ENCODE measurements at regions not wholly inside any gene's neighbourhood (a gene's known extent, or its start where the extent isn't known, plus 50 kb on each side); places are given as distances from the start of the nearest gene placed in this dataset.

DNA sequence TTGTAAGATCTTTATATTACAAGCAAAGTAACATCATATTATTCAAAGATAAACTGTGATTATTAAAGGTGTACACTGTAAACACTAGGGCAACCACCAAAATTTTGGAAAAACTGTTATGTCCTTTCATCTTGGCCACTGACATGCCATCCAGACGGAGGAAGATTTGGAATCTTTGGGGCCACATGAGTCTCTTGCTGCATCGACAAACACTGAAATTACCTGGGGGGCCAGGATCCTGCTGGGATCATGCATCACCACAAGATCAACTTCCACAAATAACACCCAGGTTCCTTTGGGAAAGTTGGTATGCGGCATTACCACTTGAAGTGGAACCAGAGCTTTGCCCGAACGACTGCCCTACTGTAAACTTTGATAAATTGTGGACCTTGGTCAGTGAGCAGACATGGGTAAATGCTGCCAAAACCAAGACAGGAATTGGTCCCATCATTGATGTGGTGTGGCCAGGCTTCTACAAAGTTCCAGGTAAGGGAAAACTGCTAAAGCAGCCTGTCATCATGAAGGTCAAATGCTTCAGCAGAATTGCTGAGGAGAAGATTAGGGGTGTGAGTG, 110.6 kb upstream of the UXS1 start:
- no peak overlapping the region for H3K4me3 ChIP-seq (ENCODE audit: low read length)
- H3K9me3 Mint-ChIP-seq = no peaks in the 10 kb centered on the region
- intact Hi-C loops (cut with micrococcal nuclease) = no loop called here
- no peak overlapping the region for H3K27ac Mint-ChIP-seq
- H3K4me1 Mint-ChIP-seq = no peaks in the 10 kb centered on the region
- 87% methylated on average over 5 of the region's 5 CpGs for WGBS (ENCODE audit: insufficient coverage)
- no peak for DNase-seq
- no peaks in the 10 kb centered on the region for H3K4me1 ChIP-seq (ENCODE audit: control insufficient read depth, insufficient read depth, low read length)
- no peak for ATAC-seq
- no peaks in the 10 kb centered on the region for H3K36me3 ChIP-seq (ENCODE audit: control insufficient read depth, insufficient read depth, low read length)
- H3K27me3 Mint-ChIP-seq (ENCODE audit: low read depth in 2 of 2) = peaks cover 2 to 31% of the 10 kb centered on the region in 2 donors
- no peak overlapping the region for H3K4me3 Mint-ChIP-seq
- no peaks in the 10 kb centered on the region for H3K36me3 Mint-ChIP-seq
- no peak for TF ChIP-seq CTCF (IDR thresholded peaks at IDR 0.05)
- no peaks in the 10 kb centered on the region for H3K27me3 ChIP-seq (ENCODE audit: control insufficient read depth, insufficient read depth, low read length)
- H3K9me3 ChIP-seq (ENCODE audit: control insufficient read depth, insufficient read depth, low read length) = no peaks in the 10 kb centered on the region
- no peak overlapping the region for H3K27ac ChIP-seq (ENCODE audit: low read length)

- Mint-ChIP-seq H3K27ac (no peak overlapping the region), H3K36me3 (no peaks in the 10 kb centered on the region), H3K9me3 (no peaks in the 10 kb centered on the region), H3K27me3 (ENCODE audit: low read depth in 2 of 2) (peaks cover 3 to 15% of the 10 kb centered on the region in 2 donors), H3K4me1 (peaks cover 0 to 8% of the 10 kb centered on the region in 2 donors), H3K4me3 (no peak overlapping the region)
- no peak for DNase-seq
- no peak for TF ChIP-seq CTCF (IDR thresholded peaks at IDR 0.05)
- Histone ChIP-seq H3K9me3 (ENCODE audit: control insufficient read depth, insufficient read depth, low read length) (no peaks in the 10 kb centered on the region), H3K36me3 (ENCODE audit: control insufficient read depth, insufficient read depth, low read length) (no peaks in the 10 kb centered on the region), H3K4me1 (ENCODE audit: control insufficient read depth, insufficient read depth, low read length) (no peaks in the 10 kb centered on the region), H3K27ac (ENCODE audit: low read length) (no peak overlapping the region), H3K27me3 (ENCODE audit: control insufficient read depth, insufficient read depth, low read length) (no peaks in the 10 kb centered on the region), H3K4me3 (ENCODE audit: low read length) (no peak overlapping the region)
- 37% methylated on average over 2 of the region's 2 CpGs for WGBS (ENCODE audit: insufficient coverage)
- intact Hi-C loops (cut with micrococcal nuclease) = no loop called here
- ATAC-seq = no peak
Measured at GRCh38 chr2:106299696-106300095, 105.6 kb upstream of the UXS1 start.

DNA sequence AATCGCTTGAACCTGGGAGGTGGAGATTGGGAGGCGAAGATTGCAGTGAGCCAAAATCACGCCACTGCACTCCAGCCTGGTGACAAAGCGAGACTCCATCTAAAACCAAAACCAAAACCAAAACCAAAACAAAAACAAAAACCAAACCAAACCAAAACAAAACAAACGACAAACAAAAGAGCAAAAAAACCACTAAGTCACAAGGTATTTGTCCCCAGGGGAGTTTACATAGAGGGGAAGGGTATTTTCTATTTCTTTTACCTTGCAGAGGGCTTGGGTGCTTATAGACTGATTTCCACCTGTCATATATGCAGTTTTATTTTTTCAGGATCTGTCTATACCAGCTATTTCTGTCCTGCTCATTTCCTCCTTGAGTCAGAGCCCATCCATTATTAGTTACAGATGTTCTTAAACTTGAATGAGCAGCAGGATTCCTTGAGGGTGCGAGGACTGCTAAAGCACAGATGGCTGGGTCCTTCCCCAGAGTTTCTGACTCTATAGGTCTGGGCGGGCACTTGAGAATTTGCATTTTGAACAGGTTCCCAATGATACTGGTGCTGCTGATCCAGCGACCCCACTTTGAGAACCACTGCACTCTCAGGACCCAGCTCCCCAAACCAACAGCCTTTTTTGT, 102.2 kb upstream of the UXS1 start:
- ATAC-seq (peak in 1 of 3 donors; percentile 29), DNase-seq (no peak)
- intact Hi-C loops (cut with micrococcal nuclease) = no loop called here
- Histone ChIP-seq H3K27me3 (ENCODE audit: control insufficient read depth, insufficient read depth, low read length) (no peaks in the 10 kb centered on the region), H3K27ac (ENCODE audit: low read length) (no peak overlapping the region), H3K36me3 (ENCODE audit: control insufficient read depth, insufficient read depth, low read length) (no peaks in the 10 kb centered on the region), H3K4me1 (ENCODE audit: control insufficient read depth, insufficient read depth, low read length) (no peaks in the 10 kb centered on the region), H3K4me3 (ENCODE audit: low read length) (no peak overlapping the region), H3K9me3 (ENCODE audit: control insufficient read depth, insufficient read depth, low read length) (no peaks in the 10 kb centered on the region)
- no peak for TF ChIP-seq CTCF (IDR thresholded peaks at IDR 0.05)
- no peaks in the 10 kb centered on the region for H3K9me3 Mint-ChIP-seq
- no peaks in the 10 kb centered on the region for H3K36me3 Mint-ChIP-seq
- peaks cover 0 to 8% of the 10 kb centered on the region in 2 donors for H3K4me1 Mint-ChIP-seq
- H3K4me3 Mint-ChIP-seq = no peak overlapping the region
- peaks cover 3 to 6% of the 10 kb centered on the region in 2 donors for H3K27me3 Mint-ChIP-seq (ENCODE audit: low read depth in 2 of 2)
- peak overlapping the region in 1 of 2 donors; percentile 80 for H3K27ac Mint-ChIP-seq
- WGBS (ENCODE audit: insufficient coverage) = 86% methylated on average over 5 of the region's 8 CpGs

GRCh38 chr2:106294182-106294581, 100.1 kb upstream of the UXS1 start:
- intact Hi-C loops (cut with micrococcal nuclease) = no loop called here
- Mint-ChIP-seq H3K4me1 (peaks cover 0 to 8% of the 10 kb centered on the region in 2 donors), H3K36me3 (no peaks in the 10 kb centered on the region), H3K27me3 (ENCODE audit: low read depth in 2 of 2) (peaks cover 3 to 4% of the 10 kb centered on the region in 2 donors), H3K27ac (no peak overlapping the region), H3K4me3 (no peak overlapping the region), H3K9me3 (no peaks in the 10 kb centered on the region)
- no peak for ATAC-seq
- no peak overlapping the region for H3K27ac ChIP-seq (ENCODE audit: low read length)
- no peak for TF ChIP-seq CTCF (IDR thresholded peaks at IDR 0.05)
- no peak for DNase-seq
- 95% methylated on average over 1 of the region's 1 CpG for WGBS (ENCODE audit: insufficient coverage)
- no peaks in the 10 kb centered on the region for H3K27me3 ChIP-seq (ENCODE audit: control insufficient read depth, insufficient read depth, low read length)
- no peaks in the 10 kb centered on the region for H3K9me3 ChIP-seq (ENCODE audit: control insufficient read depth, insufficient read depth, low read length)
- no peaks in the 10 kb centered on the region for H3K4me1 ChIP-seq (ENCODE audit: control insufficient read depth, insufficient read depth, low read length)
- no peak overlapping the region for H3K4me3 ChIP-seq (ENCODE audit: low read length)
- H3K36me3 ChIP-seq (ENCODE audit: control insufficient read depth, insufficient read depth, low read length) = no peaks in the 10 kb centered on the region
